Hepatocyte (in vitro differentiated cells): ENCODE measurements at regions not wholly inside any gene's neighbourhood (a gene's known extent, or its start where the extent isn't known, plus 50 kb on each side); places are given as distances from the start of the nearest gene placed in this dataset.

Experiments used
- EZH2phosphoT487 ChIP-seq: fragments of 200-600 bp; sonication (generic); IDR thresholded peaks from one replicate; pipeline ENCODE4 v1.6.1; 2018; ENCODE audit warnings: antibody characterized with exemption, mild to moderate bottlenecking, low read depth, moderate library complexity; ENCODE audit not compliant: unreplicated experiment, severe bottlenecking
- TF ChIP-seq, protein P1 (sequence below): fragments of 200-600 bp; sonication (generic); IDR thresholded peaks from 2 replicates; pipeline ENCODE4 v1.5.1; 2016; ENCODE audit warnings: antibody characterized with exemption, mild to moderate bottlenecking; ENCODE audit not compliant: poor library complexity

DNA sequence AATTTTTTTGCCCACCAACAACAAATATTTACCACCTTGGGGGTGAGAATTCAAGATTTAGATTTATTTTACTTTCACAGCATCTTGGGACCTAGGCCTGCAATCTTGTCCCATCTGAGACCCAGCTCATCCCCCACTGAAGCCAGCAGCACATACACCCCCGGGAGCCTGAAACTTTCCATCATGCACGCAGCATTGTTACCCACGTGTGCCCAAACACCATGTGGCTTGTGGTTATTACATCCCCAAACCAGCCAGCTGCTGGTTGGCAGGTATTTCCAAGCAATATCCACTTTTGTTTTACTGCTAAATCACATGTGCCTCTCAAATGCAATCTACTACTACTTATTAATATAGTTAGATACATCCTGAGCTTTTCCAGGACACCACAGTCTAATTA is 149.3 kb upstream of the NT5E start:
- TF ChIP-seq, protein P1, sequence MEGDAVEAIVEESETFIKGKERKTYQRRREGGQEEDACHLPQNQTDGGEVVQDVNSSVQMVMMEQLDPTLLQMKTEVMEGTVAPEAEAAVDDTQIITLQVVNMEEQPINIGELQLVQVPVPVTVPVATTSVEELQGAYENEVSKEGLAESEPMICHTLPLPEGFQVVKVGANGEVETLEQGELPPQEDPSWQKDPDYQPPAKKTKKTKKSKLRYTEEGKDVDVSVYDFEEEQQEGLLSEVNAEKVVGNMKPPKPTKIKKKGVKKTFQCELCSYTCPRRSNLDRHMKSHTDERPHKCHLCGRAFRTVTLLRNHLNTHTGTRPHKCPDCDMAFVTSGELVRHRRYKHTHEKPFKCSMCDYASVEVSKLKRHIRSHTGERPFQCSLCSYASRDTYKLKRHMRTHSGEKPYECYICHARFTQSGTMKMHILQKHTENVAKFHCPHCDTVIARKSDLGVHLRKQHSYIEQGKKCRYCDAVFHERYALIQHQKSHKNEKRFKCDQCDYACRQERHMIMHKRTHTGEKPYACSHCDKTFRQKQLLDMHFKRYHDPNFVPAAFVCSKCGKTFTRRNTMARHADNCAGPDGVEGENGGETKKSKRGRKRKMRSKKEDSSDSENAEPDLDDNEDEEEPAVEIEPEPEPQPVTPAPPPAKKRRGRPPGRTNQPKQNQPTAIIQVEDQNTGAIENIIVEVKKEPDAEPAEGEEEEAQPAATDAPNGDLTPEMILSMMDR = no peak
- no peak for TF ChIP-seq EZH2phosphoT487
